Fibroblast of lung (primary cell): ENCODE measurements at regions not wholly inside any gene's neighbourhood (a gene's known extent, or its start where the extent isn't known, plus 50 kb on each side); places are given as distances from the start of the nearest gene placed in this dataset.

Source experiments
- DNase-seq, 2 donors: peaks; one replicate each; pipeline versions ENCODE4 v3.0.0 to v3.0.0-alpha.2; 2010; ENCODE audit warnings: low read depth in 2 of 2
- H2AFZ ChIP-seq: 2 replicates; pipeline ENCODE4 v1.5.1; 2012; ENCODE audit warnings: low read length, control low read depth, inconsistent platforms
- H3K27ac ChIP-seq: 2 replicates; pipeline ENCODE4 v1.5.1; 2011; ENCODE audit warnings: low read length, control low read depth; ENCODE audit not compliant: insufficient read depth
- H3K27me3 ChIP-seq: 2 replicates; pipeline ENCODE4 v1.5.1; 2011; ENCODE audit warnings: mild to moderate bottlenecking, low read length; ENCODE audit not compliant: control insufficient read depth, insufficient read depth
- H3K36me3 ChIP-seq: 2 replicates; pipeline ENCODE4 v1.5.1; 2011; ENCODE audit warnings: low read length; ENCODE audit not compliant: control insufficient read depth, insufficient read depth
- H3K4me1 ChIP-seq: 2 replicates; pipeline ENCODE4 v1.5.1; 2011; ENCODE audit warnings: low read length; ENCODE audit not compliant: control insufficient read depth, insufficient read depth; ENCODE audit errors: extremely low read depth
- H3K4me2 ChIP-seq: 2 replicates; pipeline ENCODE4 v1.5.1; 2011; ENCODE audit warnings: low read length, control low read depth; ENCODE audit not compliant: insufficient read depth; ENCODE audit errors: extremely low read depth
- H3K4me3 ChIP-seq, 4 experiments: fragments of 200-600 bp in 1 of 4; sonication (generic) in 1 of 4; replicated peaks in 1 of 4; 2 replicates each; pipeline ENCODE4 v1.5.1; 2011 to 2016; ENCODE audit warnings: low read length in 4 of 4, low read depth in 3 of 4, mild to moderate bottlenecking in 3 of 4, control low read depth in 2 of 4, inconsistent platforms in 1 of 4, mixed read lengths in 1 of 4; ENCODE audit not compliant: insufficient read depth in 1 of 4; ENCODE audit errors: control extremely low read depth in 1 of 4
- H3K79me2 ChIP-seq: 2 replicates; pipeline ENCODE4 v1.5.1; 2012; ENCODE audit warnings: mild to moderate bottlenecking, low read length, inconsistent platforms; ENCODE audit not compliant: control insufficient read depth, insufficient read depth
- H3K9ac ChIP-seq: 2 replicates; pipeline ENCODE4 v1.5.1; 2011; ENCODE audit warnings: mild to moderate bottlenecking, low read length, control low read depth; ENCODE audit not compliant: insufficient read depth
- H3K9me3 ChIP-seq: 2 replicates; pipeline ENCODE4 v1.5.1; 2012; ENCODE audit warnings: low read depth, low read length; ENCODE audit not compliant: control insufficient read depth, insufficient read depth
- H4K20me1 ChIP-seq: 2 replicates; pipeline ENCODE4 v1.5.1; 2011; ENCODE audit warnings: low read length; ENCODE audit not compliant: control insufficient read depth, insufficient read depth; ENCODE audit errors: extremely low read depth
- CTCF ChIP-seq, 2 donors: IDR thresholded peaks in 1 of 2; conservative IDR thresholded peaks in 1 of 2; 1 replicate in 1 of 2; 2 replicates in 1 of 2; pipeline ENCODE4 v1.5.1; 2011 to 2012; ENCODE audit warnings: low read length in 2 of 2, control low read depth in 1 of 2, inconsistent platforms in 1 of 2, low read depth in 1 of 2, mild to moderate bottlenecking in 1 of 2
- EZH2 ChIP-seq: IDR thresholded peaks from 2 replicates; pipeline ENCODE4 v1.5.1; 2012; ENCODE audit warnings: low read length, control low read depth, mild to moderate bottlenecking; ENCODE audit errors: missing control alignments

- no peaks in the 10 kb centered on the region for H3K79me2 ChIP-seq
- no peak overlapping the region for H3K9ac ChIP-seq
- TF ChIP-seq EZH2 (no peak), CTCF (conservative IDR thresholded peaks at IDR 0.05 in 1 of 2, IDR thresholded peaks at IDR 0.05 in 1 of 2; ENCODE audit: low read depth in 1 of 2, low read length in 2 of 2) (no peak)
- H3K9me3 ChIP-seq = no peaks in the 10 kb centered on the region
- no peak for DNase-seq
- no peaks in the 10 kb centered on the region for H3K36me3 ChIP-seq
- no peaks in the 10 kb centered on the region for H4K20me1 ChIP-seq
- no peak overlapping the region for H3K4me2 ChIP-seq
- no peaks in the 10 kb centered on the region for H3K4me1 ChIP-seq
- no peak overlapping the region for H3K27ac ChIP-seq
- no peaks in the 10 kb centered on the region for H3K27me3 ChIP-seq
- no peak overlapping the region for H2AFZ ChIP-seq
- H3K4me3 ChIP-seq = no peak overlapping the region
These were observed 113.0 kb downstream of the SOX1 start for GRCh38 chr13:112179995-112180394.

GRCh38 chr13:112181336-112182067 is 114.6 kb downstream of the SOX1 start:
- no peaks in the 10 kb centered on the region for H3K79me2 ChIP-seq
- no peak for TF ChIP-seq CTCF (conservative IDR thresholded peaks at IDR 0.05 in 1 of 2, IDR thresholded peaks at IDR 0.05 in 1 of 2; ENCODE audit: low read depth in 1 of 2, low read length in 2 of 2)
- TF ChIP-seq EZH2 = no peak
- no peak overlapping the region for H3K27ac ChIP-seq
- H3K4me2 ChIP-seq = no peak overlapping the region
- no peak for DNase-seq
- no peak overlapping the region for H3K4me3 ChIP-seq
- no peaks in the 10 kb centered on the region for H3K27me3 ChIP-seq
- no peaks in the 10 kb centered on the region for H3K9me3 ChIP-seq
- no peaks in the 10 kb centered on the region for H3K36me3 ChIP-seq
- no peak overlapping the region for H3K9ac ChIP-seq
- H4K20me1 ChIP-seq = no peaks in the 10 kb centered on the region
- no peaks in the 10 kb centered on the region for H3K4me1 ChIP-seq
- no peak overlapping the region for H2AFZ ChIP-seq

- no peak for DNase-seq
- no peak overlapping the region for H2AFZ ChIP-seq
- H3K27me3 ChIP-seq = no peaks in the 10 kb centered on the region
- H3K79me2 ChIP-seq = no peaks in the 10 kb centered on the region
- H3K4me3 ChIP-seq = no peak overlapping the region
- no peak overlapping the region for H3K27ac ChIP-seq
- H3K4me2 ChIP-seq = no peak overlapping the region
- no peaks in the 10 kb centered on the region for H4K20me1 ChIP-seq
- no peaks in the 10 kb centered on the region for H3K4me1 ChIP-seq
- H3K9ac ChIP-seq = no peak overlapping the region
- H3K36me3 ChIP-seq = no peaks in the 10 kb centered on the region
- TF ChIP-seq EZH2 (no peak), CTCF (conservative IDR thresholded peaks at IDR 0.05 in 1 of 2, IDR thresholded peaks at IDR 0.05 in 1 of 2; ENCODE audit: low read depth in 1 of 2, low read length in 2 of 2) (no peak)
- no peaks in the 10 kb centered on the region for H3K9me3 ChIP-seq
These were observed 115.3 kb downstream of the SOX1 start for GRCh38 chr13:112182251-112182650.
